Vagina (tissue), 2 donors: ENCODE measurements at regions not wholly inside any gene's neighbourhood (a gene's known extent, or its start where the extent isn't known, plus 50 kb on each side); places are given as distances from the start of the nearest gene placed in this dataset.

Experiments used
- CTCF ChIP-seq, 3 experiments: fragments of 450-650 bp in 2 of 3; fragments of 200-600 bp in 1 of 3; sonication (generic) in 1 of 3; IDR thresholded peaks; one replicate each; pipeline ENCODE4 v1.5.1; 2017 to 2019; ENCODE audit warnings: antibody characterized with exemption in 3 of 3, mild to moderate bottlenecking in 2 of 3, moderate library complexity in 2 of 3
- POLR2A ChIP-seq, 2 donors: fragments of 450-650 bp; IDR thresholded peaks; one replicate each; pipeline ENCODE4 v1.6.1; 2017; ENCODE audit warnings: antibody characterized with exemption in 2 of 2, mild to moderate bottlenecking in 2 of 2, moderate library complexity in 2 of 2

- no peak for TF ChIP-seq POLR2A (IDR thresholded peaks at IDR 0.05)
- TF ChIP-seq CTCF (IDR thresholded peaks at IDR 0.05), result no peak
Measured at GRCh38 chr2:158914731-158915130, 53.7 kb upstream of the TANC1 start.
